Lung (tissue), 11 donors: ENCODE measurements at regions not wholly inside any gene's neighbourhood (a gene's known extent, or its start where the extent isn't known, plus 50 kb on each side); places are given as distances from the start of the nearest gene placed in this dataset.

Source experiments
- ATAC-seq: fragments of 200-7000 bp; cut with Tn5 transposase; one replicate; pipeline ENCODE4 v1.9.1; 2020; ENCODE audit warnings: moderate number of reproducible peaks; ENCODE audit not compliant: insufficient read depth, low FRiP score
- DNase-seq, 3 donors: peaks; one replicate each; pipeline ENCODE4 v3.0.0-alpha.2; 2013 to 2017
- H3K27ac ChIP-seq, 2 donors: one replicate each; pipeline ENCODE4 v1.5.1; 2013; ENCODE audit warnings: mild to moderate bottlenecking in 2 of 2, moderate library complexity in 2 of 2, control low read depth in 1 of 2, inconsistent platforms in 1 of 2, low read depth in 1 of 2, low read length in 1 of 2
- H3K27me3 ChIP-seq, 3 donors: one replicate each; pipeline ENCODE4 v1.5.1; 2013; ENCODE audit warnings: low read length in 2 of 3; ENCODE audit not compliant: control insufficient read depth in 3 of 3, insufficient read depth in 3 of 3
- H3K36me3 ChIP-seq, 4 donors: one replicate each; pipeline ENCODE4 v1.5.1; 2013; ENCODE audit warnings: low read length in 4 of 4, mild to moderate bottlenecking in 1 of 4, moderate library complexity in 1 of 4; ENCODE audit not compliant: control insufficient read depth in 4 of 4, insufficient read depth in 4 of 4
- H3K4me1 ChIP-seq, 5 donors: one replicate each; pipeline ENCODE4 v1.5.1; 2013; ENCODE audit warnings: low read length in 5 of 5, mild to moderate bottlenecking in 2 of 5, moderate library complexity in 1 of 5; ENCODE audit not compliant: control insufficient read depth in 5 of 5, insufficient read depth in 5 of 5
- H3K4me3 ChIP-seq: one replicate; pipeline ENCODE4 v1.5.1; 2013; ENCODE audit warnings: mild to moderate bottlenecking, control low read depth, moderate library complexity
- H3K9ac ChIP-seq, 2 donors: one replicate each; pipeline ENCODE4 v1.5.1; 2013; ENCODE audit warnings: low read length in 2 of 2, control low read depth in 1 of 2; ENCODE audit not compliant: insufficient read depth in 1 of 2
- H3K9me3 ChIP-seq, 4 donors: one replicate each; pipeline ENCODE4 v1.5.1; 2013; ENCODE audit warnings: low read length in 3 of 4, mild to moderate bottlenecking in 1 of 4, moderate library complexity in 1 of 4; ENCODE audit not compliant: control insufficient read depth in 4 of 4, insufficient read depth in 3 of 4
- CTCF ChIP-seq: IDR thresholded peaks from 2 replicates; pipeline ENCODE4 v1.5.1; 2012; ENCODE audit warnings: mild to moderate bottlenecking; ENCODE audit errors: control extremely low read depth, extremely low read depth
- WGBS, 2 donors: extraction: QIAGEN DNeasy Blood & Tissue Kit; methylation state at CpG; one replicate each; pipeline ENCODE4 v1.1.7; 2013; 5-methylcytosine and 5-hydroxymethylcytosine counted together
- donor health status: control.
- donor health status: control.
- donor health status: Bipolar disorder and iron deficiency.
- donor health status: healthy.
- donor health status: DM: yes; HTN: yes; CAD: no.

- Histone ChIP-seq H3K9ac (no peak overlapping the region), H3K9me3 (peaks cover 0 to 2% (median under 1%) of the 10 kb centered on the region in 4 donors), H3K4me1 (no peaks in the 10 kb centered on the region), H3K4me3 (no peak overlapping the region), H3K36me3 (no peaks in the 10 kb centered on the region), H3K27me3 (no peaks in the 10 kb centered on the region), H3K27ac (no peak overlapping the region)
- ATAC-seq (no peak), DNase-seq (no peak)
- WGBS, 2 donors: 58 to 86% methylated on average over 2 of the region's 2 CpGs
- TF ChIP-seq CTCF: no peak
Observed at GRCh38 chr6:112770308-112770707, 423.2 kb downstream of the RFPL4B start.

GRCh38 chr6:112773187-112773586, 426.1 kb downstream of the RFPL4B start:
- H3K9ac ChIP-seq: no peak overlapping the region
- H3K9me3 ChIP-seq: no peaks in the 10 kb centered on the region
- H3K27me3 ChIP-seq: no peaks in the 10 kb centered on the region
- TF ChIP-seq CTCF: no peak
- H3K4me1 ChIP-seq: no peaks in the 10 kb centered on the region
- no peak overlapping the region for H3K27ac ChIP-seq
- H3K36me3 ChIP-seq: no peaks in the 10 kb centered on the region
- ATAC-seq (no peak), DNase-seq (no peak)
- H3K4me3 ChIP-seq: no peak overlapping the region
- 0% methylated on average over 1 of the region's 1 CpG for WGBS, 2 donors

- H3K36me3 ChIP-seq: no peaks in the 10 kb centered on the region
- no peak overlapping the region for H3K9ac ChIP-seq
- no peak overlapping the region for H3K4me3 ChIP-seq
- WGBS, 2 donors: 89% methylated on average over 4 of the region's 4 CpGs
- ATAC-seq (no peak), DNase-seq (no peak)
- H3K27me3 ChIP-seq: no peaks in the 10 kb centered on the region
- H3K4me1 ChIP-seq: no peaks in the 10 kb centered on the region
- no peaks in the 10 kb centered on the region for H3K9me3 ChIP-seq
- H3K27ac ChIP-seq: no peak overlapping the region
- no peak for TF ChIP-seq CTCF
Observed at GRCh38 chr6:112774319-112774718, 427.2 kb downstream of the RFPL4B start.

GRCh38 chr6:112780498-112781096, 433.5 kb downstream of the RFPL4B start:
- Histone ChIP-seq H3K4me3 (no peak overlapping the region), H3K36me3 (no peaks in the 10 kb centered on the region), H3K9me3 (no peaks in the 10 kb centered on the region), H3K9ac (no peak overlapping the region), H3K27me3 (no peaks in the 10 kb centered on the region), H3K4me1 (peaks cover 0 to 2% (median 0%) of the 10 kb centered on the region in 5 donors), H3K27ac (no peak overlapping the region)
- no peak for ATAC-seq
- WGBS, 2 donors: 18 to 20% methylated on average over 9 of the region's 9 CpGs
- peak; percentile 78 to 88 (median 84) for DNase-seq
- TF ChIP-seq CTCF: peak; percentile 62
